ENCODE measurements at regions not wholly inside any gene's neighbourhood (a gene's known extent, or its start where the extent isn't known, plus 50 kb on each side); places are given as distances from the start of the nearest gene placed in this dataset.
"Not testable (repeated sequence)": the region's sequence is repeated elsewhere in the genome, so short reads cannot be mapped to it uniquely, and the experiment has no call there.

GRCh38 chr4:184280137-184280536, 62.5 kb upstream of the ENPP6 start:
- DNase-seq = no peak

- peak; percentile 18 for DNase-seq
Observed at GRCh38 chr4:184279496-184280061, 61.9 kb upstream of the ENPP6 start.

- DNase-seq = not testable (repeated sequence)
Observed at GRCh38 chr4:184277769-184278168, 60.1 kb upstream of the ENPP6 start.

DNA sequence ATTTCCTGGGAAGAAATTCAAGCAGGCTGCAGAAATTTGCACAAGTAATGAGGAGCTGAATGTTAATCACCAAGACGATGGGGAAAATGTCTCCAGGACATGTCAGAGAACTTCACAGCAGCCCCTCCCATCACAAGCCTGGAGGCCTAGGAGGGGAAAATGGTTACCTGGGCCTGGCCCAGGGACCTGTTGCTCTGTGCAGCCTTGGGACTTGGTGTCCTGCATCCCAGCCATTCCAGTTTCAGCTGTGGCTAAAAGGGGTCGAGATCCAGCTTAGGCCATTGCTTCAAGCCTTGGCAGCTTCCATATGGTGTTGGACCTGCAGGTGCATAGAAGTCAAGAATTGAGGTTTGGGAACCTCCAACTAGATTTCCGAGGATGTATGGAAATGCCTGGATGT, 59.3 kb upstream of the ENPP6 start:
- not testable (repeated sequence) for DNase-seq

DNA sequence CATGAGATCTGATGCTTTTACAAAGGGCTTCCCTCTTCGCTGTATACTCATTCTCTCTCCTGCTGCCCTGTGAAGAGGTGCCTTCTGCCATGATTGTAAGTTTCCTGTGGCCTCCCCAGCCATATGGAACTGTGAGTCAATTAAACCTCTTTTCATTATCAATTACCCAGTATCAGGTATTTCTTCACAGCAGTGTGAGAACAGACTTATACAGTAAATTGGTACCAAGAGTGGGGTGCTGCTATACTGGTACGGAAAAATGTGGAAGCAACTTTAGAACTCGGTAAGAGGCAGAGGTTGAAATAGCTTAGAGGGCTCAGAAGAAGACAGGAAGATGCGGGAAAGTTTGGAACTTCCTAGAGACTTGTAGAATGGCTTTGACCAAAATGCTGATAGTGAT, 58.7 kb upstream of the ENPP6 start:
- DNase-seq = not testable (repeated sequence)

GRCh38 chr4:184275766-184276165, 58.1 kb upstream of the ENPP6 start:
- no peak for DNase-seq

GRCh38 chr4:184274286-184274951, 56.7 kb upstream of the ENPP6 start:
- no peak for DNase-seq

GRCh38 chr4:184273166-184274147, 55.8 kb upstream of the ENPP6 start:
- DNase-seq = no peak

DNA sequence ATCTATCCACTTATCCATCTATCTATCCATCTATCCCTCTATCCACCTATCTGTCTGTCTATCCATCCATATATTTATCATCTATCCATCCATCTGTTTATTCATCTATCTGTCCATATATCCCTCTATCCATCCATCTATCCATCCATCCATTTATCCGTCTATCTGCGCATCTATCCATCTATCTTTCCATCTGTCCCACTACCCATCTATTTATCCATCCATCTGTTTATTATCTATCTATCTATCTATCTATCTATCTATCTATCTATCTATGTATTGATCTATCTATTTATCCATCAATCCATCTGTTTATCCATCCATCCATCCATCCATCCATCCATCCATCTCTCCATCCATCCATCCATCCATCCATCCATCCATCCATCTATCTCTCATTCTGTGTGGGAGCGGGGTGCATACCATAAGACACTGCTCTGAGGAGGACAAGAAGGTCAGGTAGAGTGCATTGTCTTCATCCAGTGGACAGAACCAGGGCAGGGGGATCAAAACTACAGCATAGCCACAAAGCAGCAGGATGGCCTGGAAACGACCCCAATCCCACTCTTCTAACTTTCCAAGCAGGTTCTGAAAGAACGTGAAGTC, 53.2 kb upstream of the ENPP6 start:
- DNase-seq = no peak

- no peak for DNase-seq
Observed at GRCh38 chr4:184269879-184270430, 52.3 kb upstream of the ENPP6 start.

- no peak for DNase-seq
Observed at GRCh38 chr4:184268584-184269160, 51.0 kb upstream of the ENPP6 start.

DNA sequence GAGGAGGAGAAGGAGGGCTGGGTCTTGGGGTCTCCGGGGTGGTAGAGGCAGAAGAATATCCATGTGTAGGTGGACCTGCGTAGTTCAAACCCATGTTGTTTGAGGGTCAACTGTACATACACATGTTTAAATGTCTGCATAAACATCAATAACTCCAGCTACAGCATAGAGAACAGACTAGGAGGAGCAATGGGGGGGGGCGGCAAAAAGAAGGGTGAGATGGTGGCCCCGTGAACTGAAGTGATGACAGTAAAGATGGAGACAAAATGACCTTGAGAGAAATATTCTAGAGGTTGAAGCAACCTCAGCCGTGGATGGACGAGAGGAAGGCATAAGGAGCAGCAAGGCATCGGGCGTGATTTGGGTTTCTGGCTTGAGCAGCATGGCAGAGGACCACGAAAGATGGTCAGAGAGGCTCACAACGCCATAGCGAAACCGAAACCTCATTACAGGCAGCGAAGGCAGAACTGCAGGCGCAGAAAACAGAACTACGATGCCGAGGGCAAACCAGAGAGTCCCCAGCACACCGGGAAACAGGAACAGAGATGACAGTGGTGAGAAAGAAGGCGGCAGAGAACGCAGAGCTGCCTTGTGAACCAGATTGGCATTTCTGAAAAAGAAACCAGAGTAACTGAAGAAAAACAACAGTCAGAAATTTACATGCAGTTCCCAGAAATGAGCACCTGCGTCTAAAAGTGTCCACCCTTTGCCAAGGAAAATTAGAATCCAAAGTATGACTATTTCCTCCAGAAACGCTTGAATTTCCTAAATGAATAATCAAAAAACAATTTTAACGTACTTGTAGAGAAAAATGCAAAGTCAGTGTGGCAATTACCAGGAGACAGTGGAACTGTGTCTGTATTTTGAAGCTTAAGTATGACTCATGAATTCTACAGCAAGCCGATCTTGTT, 50.3 kb upstream of the ENPP6 start:
- no peak for DNase-seq

Measured in DMS79 (cell line).